GM18870 (cell line): ENCODE measurements at regions not wholly inside any gene's neighbourhood (a gene's known extent, or its start where the extent isn't known, plus 50 kb on each side); places are given as distances from the start of the nearest gene placed in this dataset.
A peak's percentile ranks its signal among the peaks of the same experiment; 100 is the strongest.
"Not testable (repeated sequence)": the region's sequence is repeated elsewhere in the genome, so short reads cannot be mapped to it uniquely, and the experiment has no call there.

Experiments used
- ATAC-seq: cut with Tn5 transposase; IDR thresholded peaks from one replicate; pipeline ENCODE4 v1.9.1; 2021; ENCODE audit warnings: moderate library complexity; ENCODE audit not compliant: unreplicated experiment

GRCh38 chr2:75833386-75833785, 122.7 kb upstream of the GCFC2 start:
- no peak for ATAC-seq

GRCh38 chr2:75828826-75829225, 118.1 kb upstream of the GCFC2 start:
- peak; percentile 68 for ATAC-seq

- ATAC-seq, result not testable (repeated sequence)
Measured at GRCh38 chr2:75823515-75823914, 112.8 kb upstream of the GCFC2 start.

GRCh38 chr2:75822336-75822735, 111.6 kb upstream of the GCFC2 start:
- ATAC-seq, result no peak

GRCh38 chr2:75820693-75821092, 110.0 kb upstream of the GCFC2 start:
- ATAC-seq, result no peak

GRCh38 chr2:75810611-75811330, 100.1 kb upstream of the GCFC2 start:
- no peak for ATAC-seq

GRCh38 chr2:75808793-75809535, 98.2 kb upstream of the GCFC2 start:
- ATAC-seq, result no peak

GRCh38 chr2:75807992-75808391, 97.3 kb upstream of the GCFC2 start:
- no peak for ATAC-seq

- ATAC-seq, result peak; percentile 45
Measured at GRCh38 chr2:75801234-75801982, 90.7 kb upstream of the GCFC2 start.

GRCh38 chr2:75800456-75800855, 89.7 kb upstream of the GCFC2 start:
- peak; percentile 89 for ATAC-seq

GRCh38 chr2:75799859-75800258, 89.1 kb upstream of the GCFC2 start:
- peak; percentile 36 for ATAC-seq

GRCh38 chr2:75798569-75798968, 87.9 kb upstream of the GCFC2 start:
- ATAC-seq, result no peak

GRCh38 chr2:75792996-75793395, 82.3 kb upstream of the GCFC2 start:
- ATAC-seq, result no peak

GRCh38 chr2:75792146-75792545, 81.4 kb upstream of the GCFC2 start:
- ATAC-seq, result no peak

GRCh38 chr2:75790814-75791467, 80.2 kb upstream of the GCFC2 start:
- ATAC-seq, result peak; percentile 31

GRCh38 chr2:75790121-75790813, 79.6 kb upstream of the GCFC2 start:
- ATAC-seq, result peak; percentile 6

- ATAC-seq, result no peak
Measured at GRCh38 chr2:75788902-75789301, 78.2 kb upstream of the GCFC2 start.

GRCh38 chr2:75788154-75788553, 77.4 kb upstream of the GCFC2 start:
- no peak for ATAC-seq

GRCh38 chr2:75787532-75788132, 76.9 kb upstream of the GCFC2 start:
- peak; percentile 39 for ATAC-seq

GRCh38 chr2:75775311-75775823, 64.7 kb upstream of the GCFC2 start:
- no peak for ATAC-seq
